ENCODE measurements at regions not wholly inside any gene's neighbourhood (a gene's known extent, or its start where the extent isn't known, plus 50 kb on each side); places are given as distances from the start of the nearest gene placed in this dataset.

DNA sequence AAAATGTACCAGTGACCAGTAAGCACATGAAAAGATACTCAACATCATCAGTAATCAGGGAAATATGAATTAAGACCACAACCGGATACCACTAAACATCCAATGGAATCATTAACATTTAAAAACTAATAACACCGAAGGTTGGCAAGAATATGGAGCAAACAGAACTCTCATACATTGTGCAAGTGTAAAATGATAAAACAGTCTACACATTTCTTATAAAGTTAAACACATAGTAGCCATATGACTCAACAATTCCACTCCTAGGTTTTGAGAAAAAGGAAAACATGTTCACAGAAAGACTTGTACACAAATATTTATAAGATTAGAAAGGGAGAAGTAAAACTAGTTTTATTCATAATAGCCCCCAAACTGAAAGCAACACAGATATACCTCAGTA lies 60.3 kb upstream of the SLCO2A1 start:
- ATAC-seq (ENCODE audit: low read depth), result no peak
- Histone ChIP-seq H2AFZ (ENCODE audit: insufficient read depth, low read depth, low read length, poor library complexity, severe bottlenecking) (no peak overlapping the region), H3K9ac (ENCODE audit: low read length) (no peak overlapping the region), H3K4me3 (ENCODE audit: control extremely low read depth in 1 of 5, extremely low read depth in 1 of 5, insufficient read depth in 1 of 5, low read depth in 2 of 5, low read length in 4 of 5) (no peak overlapping the region), H3K4me2 (replicated peaks; ENCODE audit: low read depth, low read length, poor library complexity, severe bottlenecking) (no peak overlapping the region), H3K79me2 (ENCODE audit: control insufficient read depth, insufficient read depth, low read length) (no peaks in the 10 kb centered on the region), H3K9me3 (ENCODE audit: control extremely low read depth in 1 of 3, control insufficient read depth in 2 of 3, insufficient read depth in 1 of 3, low read length in 2 of 3) (peaks cover 0 to 17% (median 3%) of the 10 kb centered on the region in 3 donors), H3K27ac (ENCODE audit: low read length in 2 of 2) (no peak overlapping the region), H3K27me3 (replicated peaks in 1 of 4; ENCODE audit: control extremely low read depth in 1 of 4, control insufficient read depth in 3 of 4, insufficient read depth in 4 of 4, low read length in 3 of 4) (no peaks in the 10 kb centered on the region), H3K4me1 (ENCODE audit: control insufficient read depth in 2 of 2, insufficient read depth in 2 of 2, low read length in 2 of 2) (no peaks in the 10 kb centered on the region), H4K20me1 (ENCODE audit: control insufficient read depth, insufficient read depth, low read length, poor library complexity, severe bottlenecking) (no peaks in the 10 kb centered on the region), H3K36me3 (replicated peaks in 1 of 2; ENCODE audit: control extremely low read depth in 1 of 2, control insufficient read depth in 1 of 2, extremely low read depth in 1 of 2, insufficient read depth in 2 of 2, low read length in 1 of 2) (no peaks in the 10 kb centered on the region)
- no peaks in the 10 kb centered on the region for H3K4me1 Mint-ChIP-seq
- ChIA-PET CTCF (no interaction called here), POLR2A (no interaction called here)
- peaks cover 6% of the 10 kb centered on the region for H3K9me3 Mint-ChIP-seq (ENCODE audit: insufficient read depth)
- TF ChIP-seq, protein P1, sequence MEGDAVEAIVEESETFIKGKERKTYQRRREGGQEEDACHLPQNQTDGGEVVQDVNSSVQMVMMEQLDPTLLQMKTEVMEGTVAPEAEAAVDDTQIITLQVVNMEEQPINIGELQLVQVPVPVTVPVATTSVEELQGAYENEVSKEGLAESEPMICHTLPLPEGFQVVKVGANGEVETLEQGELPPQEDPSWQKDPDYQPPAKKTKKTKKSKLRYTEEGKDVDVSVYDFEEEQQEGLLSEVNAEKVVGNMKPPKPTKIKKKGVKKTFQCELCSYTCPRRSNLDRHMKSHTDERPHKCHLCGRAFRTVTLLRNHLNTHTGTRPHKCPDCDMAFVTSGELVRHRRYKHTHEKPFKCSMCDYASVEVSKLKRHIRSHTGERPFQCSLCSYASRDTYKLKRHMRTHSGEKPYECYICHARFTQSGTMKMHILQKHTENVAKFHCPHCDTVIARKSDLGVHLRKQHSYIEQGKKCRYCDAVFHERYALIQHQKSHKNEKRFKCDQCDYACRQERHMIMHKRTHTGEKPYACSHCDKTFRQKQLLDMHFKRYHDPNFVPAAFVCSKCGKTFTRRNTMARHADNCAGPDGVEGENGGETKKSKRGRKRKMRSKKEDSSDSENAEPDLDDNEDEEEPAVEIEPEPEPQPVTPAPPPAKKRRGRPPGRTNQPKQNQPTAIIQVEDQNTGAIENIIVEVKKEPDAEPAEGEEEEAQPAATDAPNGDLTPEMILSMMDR (IDR thresholded peaks at IDR 0.05), result no peak
- TF ChIP-seq EZH2 (IDR thresholded peaks at IDR 0.05; ENCODE audit: borderline replicate concordance, insufficient read depth, low read depth, low read length, poor library complexity, severe bottlenecking), result no peak
- no CpG with 5 or more reads among the region's 2 CpGs for WGBS (ENCODE audit: insufficient coverage)
- H3K27ac Mint-ChIP-seq, result no peak overlapping the region
- H3K4me3 Mint-ChIP-seq, result no peak overlapping the region
- intact Hi-C loops (cut with micrococcal nuclease), result no loop called here
- DNase-seq, result no peak
- H3K27me3 Mint-ChIP-seq, result peaks cover 5% of the 10 kb centered on the region

DNA sequence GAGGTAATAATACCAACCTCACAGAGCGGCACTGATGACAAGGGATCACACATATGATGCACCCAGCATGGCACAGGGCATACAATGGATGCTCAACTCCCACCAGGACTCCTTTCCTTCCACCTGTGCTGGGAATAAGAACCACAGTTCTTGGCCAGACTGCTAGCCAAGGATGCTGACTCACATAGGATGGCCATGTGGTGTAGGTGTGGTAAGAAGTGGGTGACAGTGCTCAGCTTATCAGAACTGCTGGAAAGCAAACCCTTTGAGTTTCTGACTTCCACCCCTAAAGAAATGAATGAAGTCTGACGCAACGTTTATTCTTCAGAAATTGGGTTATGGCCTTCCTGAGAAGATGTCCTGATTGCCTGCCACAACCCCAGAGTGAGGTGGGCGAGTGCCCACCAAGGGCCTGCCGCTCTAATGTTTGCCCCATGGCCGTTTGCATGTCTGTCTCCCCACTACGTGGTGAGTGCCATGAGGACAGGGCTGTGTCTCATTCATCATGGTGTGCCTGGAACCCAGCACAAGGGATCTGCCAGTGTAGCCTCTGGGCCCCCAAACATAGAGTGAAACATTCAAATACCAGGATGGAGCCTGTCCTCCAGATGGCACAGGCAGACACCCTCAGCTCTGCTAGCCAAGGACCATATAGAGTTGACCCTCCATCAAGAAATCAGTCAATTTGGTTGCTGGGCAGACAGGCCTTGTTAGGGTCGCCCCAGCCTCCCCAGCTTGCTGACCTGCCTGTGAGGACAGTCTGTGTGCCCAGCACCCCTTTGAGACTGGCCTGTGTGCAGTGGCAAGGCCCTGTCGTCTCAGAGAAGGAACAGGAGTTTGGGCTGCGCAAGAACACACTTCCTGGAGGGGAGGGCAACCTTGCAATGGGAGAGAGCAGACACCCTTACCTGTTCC lies 57.6 kb upstream of the SLCO2A1 start:
- intact Hi-C loops (cut with micrococcal nuclease), result no loop called here
- Mint-ChIP-seq H3K9me3 (ENCODE audit: insufficient read depth) (peaks cover 6% of the 10 kb centered on the region), H3K27ac (no peak overlapping the region), H3K4me3 (no peak overlapping the region), H3K4me1 (no peaks in the 10 kb centered on the region), H3K27me3 (peaks cover 3% of the 10 kb centered on the region)
- Histone ChIP-seq H3K27ac (ENCODE audit: low read length in 2 of 2) (no peak overlapping the region), H3K36me3 (replicated peaks in 1 of 2; ENCODE audit: control extremely low read depth in 1 of 2, control insufficient read depth in 1 of 2, extremely low read depth in 1 of 2, insufficient read depth in 2 of 2, low read length in 1 of 2) (no peaks in the 10 kb centered on the region), H3K9ac (ENCODE audit: low read length) (no peak overlapping the region), H3K9me3 (ENCODE audit: control extremely low read depth in 1 of 3, control insufficient read depth in 2 of 3, insufficient read depth in 1 of 3, low read length in 2 of 3) (peaks cover 0 to 18% (median 3%) of the 10 kb centered on the region in 3 donors), H3K79me2 (ENCODE audit: control insufficient read depth, insufficient read depth, low read length) (no peaks in the 10 kb centered on the region), H3K4me2 (replicated peaks; ENCODE audit: low read depth, low read length, poor library complexity, severe bottlenecking) (no peak overlapping the region), H2AFZ (ENCODE audit: insufficient read depth, low read depth, low read length, poor library complexity, severe bottlenecking) (no peak overlapping the region), H3K27me3 (replicated peaks in 1 of 4; ENCODE audit: control extremely low read depth in 1 of 4, control insufficient read depth in 3 of 4, insufficient read depth in 4 of 4, low read length in 3 of 4) (no peaks in the 10 kb centered on the region), H3K4me3 (ENCODE audit: control extremely low read depth in 1 of 5, extremely low read depth in 1 of 5, insufficient read depth in 1 of 5, low read depth in 2 of 5, low read length in 4 of 5) (no peak overlapping the region), H3K4me1 (ENCODE audit: control insufficient read depth in 2 of 2, insufficient read depth in 2 of 2, low read length in 2 of 2) (no peaks in the 10 kb centered on the region), H4K20me1 (ENCODE audit: control insufficient read depth, insufficient read depth, low read length, poor library complexity, severe bottlenecking) (no peaks in the 10 kb centered on the region)
- no peak for DNase-seq
- POLR2A ChIA-PET, result no interaction called here
- WGBS (ENCODE audit: insufficient coverage), result 88% methylated on average over 8 of the region's 10 CpGs
- ATAC-seq (ENCODE audit: low read depth), result no peak
- TF ChIP-seq, protein P1 (IDR thresholded peaks at IDR 0.05), result no peak
- no peak for TF ChIP-seq EZH2 (IDR thresholded peaks at IDR 0.05; ENCODE audit: borderline replicate concordance, insufficient read depth, low read depth, low read length, poor library complexity, severe bottlenecking)
- CTCF ChIA-PET, result no interaction called here
